HG02610 (cell line): ENCODE measurements at regions not wholly inside any gene's neighbourhood (a gene's known extent, or its start where the extent isn't known, plus 50 kb on each side); places are given as distances from the start of the nearest gene placed in this dataset.
"Not testable (repeated sequence)": the region's sequence is repeated elsewhere in the genome, so short reads cannot be mapped to it uniquely, and the experiment has no call there.

Experiments
- ATAC-seq: cut with Tn5 transposase; IDR thresholded peaks from one replicate; pipeline ENCODE4 v1.9.1; 2021; ENCODE audit warnings: mild to moderate bottlenecking, moderate library complexity; ENCODE audit not compliant: unreplicated experiment

GRCh38 chr15:38726187-38726586 is 161.6 kb upstream of the RASGRP1 start:
- no peak for ATAC-seq

- no peak for ATAC-seq
Observed at GRCh38 chr15:38733331-38733730, 168.7 kb upstream of the RASGRP1 start.

GRCh38 chr15:38740206-38740605 is 175.6 kb upstream of the RASGRP1 start:
- ATAC-seq: no peak

GRCh38 chr15:38743147-38743546 is 178.5 kb upstream of the RASGRP1 start:
- ATAC-seq: no peak

GRCh38 chr15:38745126-38745525 is 180.5 kb upstream of the RASGRP1 start:
- no peak for ATAC-seq

- no peak for ATAC-seq
Observed at GRCh38 chr15:38745626-38746025, 181.0 kb upstream of the RASGRP1 start.

GRCh38 chr15:38746211-38746610 is 181.6 kb upstream of the RASGRP1 start:
- ATAC-seq: no peak

- ATAC-seq: no peak
Observed at GRCh38 chr15:38748710-38749109, 184.1 kb upstream of the RASGRP1 start.

GRCh38 chr15:38750786-38751185 is 186.2 kb upstream of the RASGRP1 start:
- ATAC-seq: no peak

GRCh38 chr15:38755718-38756117 is 191.1 kb upstream of the RASGRP1 start:
- no peak for ATAC-seq

GRCh38 chr15:38756441-38756840 is 191.8 kb upstream of the RASGRP1 start:
- ATAC-seq: no peak

- ATAC-seq: no peak
Observed at GRCh38 chr15:38758043-38758442, 193.4 kb upstream of the RASGRP1 start.

- no peak for ATAC-seq
Observed at GRCh38 chr15:38761681-38762080, 197.1 kb upstream of the RASGRP1 start.

- ATAC-seq: no peak
Observed at GRCh38 chr15:38768970-38769369, 204.4 kb upstream of the RASGRP1 start.

GRCh38 chr15:38769492-38769891 is 204.9 kb upstream of the RASGRP1 start:
- peak; percentile 64 for ATAC-seq

- not testable (repeated sequence) for ATAC-seq
Observed at GRCh38 chr15:38774076-38774475, 209.5 kb upstream of the RASGRP1 start.

GRCh38 chr15:38781196-38781595 is 216.6 kb upstream of the RASGRP1 start:
- ATAC-seq: no peak

GRCh38 chr15:38782156-38782555 is 217.5 kb upstream of the RASGRP1 start:
- ATAC-seq: no peak

- no peak for ATAC-seq
Observed at GRCh38 chr15:38788918-38789317, 224.3 kb upstream of the RASGRP1 start.

- no peak for ATAC-seq
Observed at GRCh38 chr15:38789566-38789965, 225.0 kb upstream of the RASGRP1 start.

GRCh38 chr15:38793206-38793810 is 228.7 kb upstream of the RASGRP1 start:
- ATAC-seq: no peak

GRCh38 chr15:38795471-38796245 is 231.0 kb upstream of the RASGRP1 start:
- ATAC-seq: no peak

GRCh38 chr15:38796589-38796988 is 232.0 kb upstream of the RASGRP1 start:
- ATAC-seq: no peak
